B cell (primary cell): ENCODE measurements at regions not wholly inside any gene's neighbourhood (a gene's known extent, or its start where the extent isn't known, plus 50 kb on each side); places are given as distances from the start of the nearest gene placed in this dataset.

Experiments used
- ATAC-seq: fragments of 200-7000 bp; cut with Tn5 transposase; one replicate; pipeline ENCODE4 v1.10.0; 2021; ENCODE audit warnings: low read depth, mild to moderate bottlenecking, moderate number of reproducible peaks, moderate library complexity
- CTCF ChIA-PET: fragments of 350-600 bp; sonication (Branson Sonifier 250); formaldehyde crosslinking; loops from one replicate; lab custom pipeline; 2021; ENCODE audit warnings: antibody characterized with exemption, inconsistent platforms; lab: Charles Lee
- POLR2A ChIA-PET: fragments of 350-600 bp; sonication (Branson Sonifier 250); formaldehyde crosslinking; loops from one replicate; lab custom pipeline; 2021; ENCODE audit warnings: antibody characterized with exemption; lab: Charles Lee
- DNase-seq: peaks from one replicate; pipeline ENCODE4 v3.0.0; 2013
- H2AFZ ChIP-seq: 2 replicates; pipeline ENCODE4 v1.6.1; 2012; ENCODE audit warnings: mild to moderate bottlenecking, low read depth, low read length; ENCODE audit not compliant: insufficient read depth, poor library complexity, severe bottlenecking
- H3K27ac ChIP-seq, 2 donors: 1 replicate in 1 of 2; 2 replicates in 1 of 2; pipeline ENCODE4 v1.5.1; 2012 to 2013; ENCODE audit warnings: low read length in 2 of 2, mild to moderate bottlenecking in 2 of 2, moderate library complexity in 1 of 2
- H3K27me3 ChIP-seq, 4 experiments: fragments of 200-600 bp in 1 of 4; sonication (generic) in 1 of 4; replicated peaks in 1 of 4; 1 replicate in 2 of 4; 2 replicates in 2 of 4; pipeline versions ENCODE4 v1.6.1 to v1.7.0; 2013 to 2016; ENCODE audit warnings: low read length in 3 of 4, mild to moderate bottlenecking in 2 of 4, mixed read lengths in 1 of 4, moderate library complexity in 1 of 4; ENCODE audit not compliant: insufficient read depth in 4 of 4, control insufficient read depth in 3 of 4; ENCODE audit errors: control extremely low read depth in 1 of 4
- H3K36me3 ChIP-seq, 2 experiments: replicated peaks in 1 of 2; 1 replicate in 1 of 2; 2 replicates in 1 of 2; pipeline versions ENCODE4 v1.6.1 to v1.7.1; 2013; ENCODE audit warnings: low read length in 1 of 2; ENCODE audit not compliant: insufficient read depth in 2 of 2, control insufficient read depth in 1 of 2; ENCODE audit errors: control extremely low read depth in 1 of 2, extremely low read depth in 1 of 2
- H3K4me1 ChIP-seq, 2 donors: fragments of 200-600 bp in 1 of 2; sonication (generic) in 1 of 2; 1 replicate in 1 of 2; 2 replicates in 1 of 2; pipeline versions ENCODE4 v1.5.1 to v1.6.1; 2013 to 2017; ENCODE audit warnings: low read length in 2 of 2; ENCODE audit not compliant: control insufficient read depth in 2 of 2, insufficient read depth in 2 of 2
- H3K4me2 ChIP-seq: replicated peaks from 2 replicates; pipeline ENCODE3; 2012; ENCODE audit warnings: mild to moderate bottlenecking, low read depth, low read length; ENCODE audit not compliant: poor library complexity, severe bottlenecking
- H3K4me3 ChIP-seq, 5 experiments: fragments of 200-600 bp in 1 of 5; sonication (generic) in 1 of 5; 1 replicate in 3 of 5; 2 replicates in 2 of 5; pipeline versions ENCODE4 v1.5.1 to v1.7.0; 2011 to 2016; ENCODE audit warnings: low read length in 4 of 5, mild to moderate bottlenecking in 4 of 5, low read depth in 2 of 5, control low read depth in 1 of 5, moderate library complexity in 1 of 5; ENCODE audit not compliant: insufficient read depth in 1 of 5; ENCODE audit errors: control extremely low read depth in 1 of 5, extremely low read depth in 1 of 5
- H3K79me2 ChIP-seq: fragments of 200-600 bp; sonication (generic); one replicate; pipeline ENCODE4 v1.6.0; 2016; ENCODE audit warnings: low read length; ENCODE audit not compliant: control insufficient read depth, insufficient read depth
- H3K9ac ChIP-seq: fragments of 200-600 bp; sonication (generic); 2 replicates; pipeline ENCODE4 v1.6.1; 2017; ENCODE audit warnings: mild to moderate bottlenecking, low read length, moderate library complexity
- H3K9me3 ChIP-seq, 3 donors: one replicate each; pipeline versions ENCODE4 v1.6.1 to v1.7.1; 2013; ENCODE audit warnings: low read length in 2 of 3; ENCODE audit not compliant: control insufficient read depth in 2 of 3, insufficient read depth in 1 of 3; ENCODE audit errors: control extremely low read depth in 1 of 3
- H4K20me1 ChIP-seq: 2 replicates; pipeline ENCODE4 v1.6.0; 2012; ENCODE audit warnings: mild to moderate bottlenecking, low read length; ENCODE audit not compliant: insufficient read depth, control insufficient read depth, poor library complexity, severe bottlenecking
- H3K27ac Mint-ChIP-seq: one replicate; pipeline ENCODE4 v1.8.0; 2021; ENCODE audit warnings: mixed read lengths
- H3K27me3 Mint-ChIP-seq: one replicate; pipeline ENCODE4 v1.8.0; 2021; ENCODE audit warnings: mixed read lengths
- H3K4me1 Mint-ChIP-seq: one replicate; pipeline ENCODE4 v1.8.0; 2021; ENCODE audit warnings: mixed read lengths
- H3K4me3 Mint-ChIP-seq: one replicate; pipeline ENCODE4 v1.8.0; 2021; ENCODE audit warnings: mixed read lengths
- H3K9me3 Mint-ChIP-seq: one replicate; pipeline ENCODE4 v1.8.0; 2022; ENCODE audit warnings: mixed read lengths; ENCODE audit not compliant: insufficient read depth
- EZH2 ChIP-seq: IDR thresholded peaks from 2 replicates; pipeline ENCODE4 v1.6.1; 2012; ENCODE audit warnings: borderline replicate concordance, low read depth, mild to moderate bottlenecking, moderate library complexity, low read length; ENCODE audit not compliant: insufficient read depth, poor library complexity, severe bottlenecking
- WGBS: methylation state at CpG from one replicate; pipeline ENCODE4 v1.1.5; 2013; ENCODE audit warnings: missing lambda C conversion rate; ENCODE audit not compliant: insufficient coverage; 5-methylcytosine and 5-hydroxymethylcytosine counted together
- intact Hi-C: fragments of 100-400 bp; cut with micrococcal nuclease; formaldehyde crosslinking; loops from one replicate; pipeline ENCODE4 v1.10.0; 2022
- TF ChIP-seq, protein P1 (sequence below): fragments of 200-600 bp; IDR thresholded peaks from one replicate; pipeline ENCODE4 v1.8.0; 2022; ENCODE audit warnings: antibody characterized with exemption, mild to moderate bottlenecking

DNA sequence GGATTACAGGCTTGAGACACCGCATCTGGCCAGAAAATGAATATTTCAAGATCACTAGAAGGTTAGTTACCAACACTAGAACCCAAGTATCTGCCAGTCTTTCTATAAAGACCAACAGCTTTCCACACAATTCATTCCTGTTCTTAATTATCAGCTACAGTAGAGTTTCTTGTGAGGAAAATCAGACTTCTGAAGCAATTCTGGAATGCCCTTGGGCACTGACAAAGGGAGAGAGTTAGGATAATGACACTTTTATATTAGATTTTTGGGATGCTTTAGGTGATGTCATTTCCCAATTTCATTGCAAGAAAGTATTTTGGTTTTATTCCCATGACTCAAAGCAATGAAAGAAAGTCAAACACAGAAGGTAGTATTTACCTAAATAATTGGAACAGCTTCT is 497.0 kb upstream of the TUSC1 start:
- WGBS: 80% methylated on average over 1 of the region's 1 CpG
- CTCF ChIA-PET: no interaction called here
- Histone ChIP-seq H3K9me3 (no peaks in the 10 kb centered on the region), H3K27me3 (no peaks in the 10 kb centered on the region), H3K27ac (no peak overlapping the region), H3K36me3 (no peaks in the 10 kb centered on the region), H3K4me2 (no peak overlapping the region), H3K9ac (no peak overlapping the region), H3K4me1 (no peaks in the 10 kb centered on the region), H3K79me2 (no peaks in the 10 kb centered on the region), H2AFZ (no peak overlapping the region), H4K20me1 (no peaks in the 10 kb centered on the region), H3K4me3 (no peak overlapping the region)
- ATAC-seq (no peak), DNase-seq (no peak)
- H3K4me3 Mint-ChIP-seq: no peak overlapping the region
- H3K27me3 Mint-ChIP-seq: no peaks in the 10 kb centered on the region
- H3K9me3 Mint-ChIP-seq: peaks cover 6% of the 10 kb centered on the region
- no peak overlapping the region for H3K27ac Mint-ChIP-seq
- intact Hi-C loops: no loop called here
- POLR2A ChIA-PET: no interaction called here
- no peak for TF ChIP-seq EZH2
- TF ChIP-seq, protein P1, sequence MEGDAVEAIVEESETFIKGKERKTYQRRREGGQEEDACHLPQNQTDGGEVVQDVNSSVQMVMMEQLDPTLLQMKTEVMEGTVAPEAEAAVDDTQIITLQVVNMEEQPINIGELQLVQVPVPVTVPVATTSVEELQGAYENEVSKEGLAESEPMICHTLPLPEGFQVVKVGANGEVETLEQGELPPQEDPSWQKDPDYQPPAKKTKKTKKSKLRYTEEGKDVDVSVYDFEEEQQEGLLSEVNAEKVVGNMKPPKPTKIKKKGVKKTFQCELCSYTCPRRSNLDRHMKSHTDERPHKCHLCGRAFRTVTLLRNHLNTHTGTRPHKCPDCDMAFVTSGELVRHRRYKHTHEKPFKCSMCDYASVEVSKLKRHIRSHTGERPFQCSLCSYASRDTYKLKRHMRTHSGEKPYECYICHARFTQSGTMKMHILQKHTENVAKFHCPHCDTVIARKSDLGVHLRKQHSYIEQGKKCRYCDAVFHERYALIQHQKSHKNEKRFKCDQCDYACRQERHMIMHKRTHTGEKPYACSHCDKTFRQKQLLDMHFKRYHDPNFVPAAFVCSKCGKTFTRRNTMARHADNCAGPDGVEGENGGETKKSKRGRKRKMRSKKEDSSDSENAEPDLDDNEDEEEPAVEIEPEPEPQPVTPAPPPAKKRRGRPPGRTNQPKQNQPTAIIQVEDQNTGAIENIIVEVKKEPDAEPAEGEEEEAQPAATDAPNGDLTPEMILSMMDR: no peak
- H3K4me1 Mint-ChIP-seq: no peaks in the 10 kb centered on the region

DNA sequence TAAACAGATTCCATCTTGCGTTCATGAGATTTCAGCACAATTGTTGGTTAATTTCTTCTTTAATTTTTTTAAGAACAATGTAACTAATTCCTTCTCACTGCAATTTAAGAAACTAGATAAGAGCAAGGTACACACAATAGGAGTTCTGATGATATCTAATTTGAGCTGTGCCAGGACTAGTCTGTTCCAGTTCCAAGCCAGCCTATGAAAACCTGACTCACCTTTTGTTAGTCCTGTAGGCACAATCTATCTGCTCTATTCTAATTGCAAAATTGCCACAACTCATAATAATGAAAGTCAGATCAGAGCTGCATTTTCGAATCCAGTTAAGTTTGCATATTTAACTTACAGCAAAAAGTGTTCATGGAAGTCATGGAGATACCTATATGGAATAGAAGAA is 494.1 kb upstream of the TUSC1 start:
- intact Hi-C loops: no loop called here
- no peak overlapping the region for H3K27ac ChIP-seq
- no peaks in the 10 kb centered on the region for H3K79me2 ChIP-seq
- TF ChIP-seq EZH2: no peak
- TF ChIP-seq, protein P1: no peak
- Mint-ChIP-seq H3K4me1 (no peaks in the 10 kb centered on the region), H3K9me3 (peaks cover 3% of the 10 kb centered on the region), H3K27ac (no peak overlapping the region), H3K27me3 (no peaks in the 10 kb centered on the region), H3K4me3 (no peak overlapping the region)
- ChIA-PET CTCF (no interaction called here), POLR2A (no interaction called here)
- H3K4me2 ChIP-seq: no peak overlapping the region
- H3K36me3 ChIP-seq: no peaks in the 10 kb centered on the region
- no peak overlapping the region for H3K9ac ChIP-seq
- no CpG with 5 or more reads among the region's 2 CpGs for WGBS
- H2AFZ ChIP-seq: no peak overlapping the region
- no peak overlapping the region for H3K4me3 ChIP-seq
- no peaks in the 10 kb centered on the region for H3K9me3 ChIP-seq
- no peak for DNase-seq
- no peaks in the 10 kb centered on the region for H3K4me1 ChIP-seq
- H4K20me1 ChIP-seq: no peaks in the 10 kb centered on the region
- H3K27me3 ChIP-seq: no peaks in the 10 kb centered on the region
- no peak for ATAC-seq
